Fibroblast of pulmonary artery (primary cell): ENCODE measurements at regions not wholly inside any gene's neighbourhood (a gene's known extent, or its start where the extent isn't known, plus 50 kb on each side); places are given as distances from the start of the nearest gene placed in this dataset.

Experiments used
- DNase-seq: peaks from one replicate; pipeline ENCODE4 v3.0.0-alpha.2; 2010; ENCODE audit warnings: low read depth
- H3K4me3 ChIP-seq: replicated peaks from 2 replicates; pipeline ENCODE4 v1.5.1; 2011; ENCODE audit warnings: low read depth, mild to moderate bottlenecking, control low read depth, low read length, moderate library complexity
- TF ChIP-seq, protein P1 (sequence below): IDR thresholded peaks from 2 replicates; pipeline ENCODE4 v1.5.1; 2011; ENCODE audit warnings: mild to moderate bottlenecking, control low read depth, low read length, inconsistent platforms; ENCODE audit errors: missing control alignments

DNA sequence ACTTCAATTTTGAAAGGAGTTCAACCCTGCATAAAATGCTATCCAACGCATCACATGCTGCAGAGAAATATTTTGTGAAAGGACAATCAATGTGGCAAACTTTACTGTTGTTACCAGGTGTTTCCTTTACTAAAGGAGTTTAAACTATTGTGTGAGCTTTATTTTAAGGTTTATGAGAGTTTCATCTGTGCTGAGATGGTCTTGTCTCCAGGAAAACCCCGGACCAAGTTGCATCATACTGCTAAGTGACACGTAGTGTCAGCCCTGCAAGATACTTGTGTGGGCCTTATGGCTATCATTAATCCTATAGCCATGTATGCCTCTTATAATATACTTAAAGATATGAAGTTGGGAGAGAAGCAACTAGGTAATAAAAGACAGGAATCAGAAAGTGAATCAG lies 94.5 kb upstream of the EPHA6 start:
- no peak overlapping the region for H3K4me3 ChIP-seq
- no peak for DNase-seq
- TF ChIP-seq, protein P1, sequence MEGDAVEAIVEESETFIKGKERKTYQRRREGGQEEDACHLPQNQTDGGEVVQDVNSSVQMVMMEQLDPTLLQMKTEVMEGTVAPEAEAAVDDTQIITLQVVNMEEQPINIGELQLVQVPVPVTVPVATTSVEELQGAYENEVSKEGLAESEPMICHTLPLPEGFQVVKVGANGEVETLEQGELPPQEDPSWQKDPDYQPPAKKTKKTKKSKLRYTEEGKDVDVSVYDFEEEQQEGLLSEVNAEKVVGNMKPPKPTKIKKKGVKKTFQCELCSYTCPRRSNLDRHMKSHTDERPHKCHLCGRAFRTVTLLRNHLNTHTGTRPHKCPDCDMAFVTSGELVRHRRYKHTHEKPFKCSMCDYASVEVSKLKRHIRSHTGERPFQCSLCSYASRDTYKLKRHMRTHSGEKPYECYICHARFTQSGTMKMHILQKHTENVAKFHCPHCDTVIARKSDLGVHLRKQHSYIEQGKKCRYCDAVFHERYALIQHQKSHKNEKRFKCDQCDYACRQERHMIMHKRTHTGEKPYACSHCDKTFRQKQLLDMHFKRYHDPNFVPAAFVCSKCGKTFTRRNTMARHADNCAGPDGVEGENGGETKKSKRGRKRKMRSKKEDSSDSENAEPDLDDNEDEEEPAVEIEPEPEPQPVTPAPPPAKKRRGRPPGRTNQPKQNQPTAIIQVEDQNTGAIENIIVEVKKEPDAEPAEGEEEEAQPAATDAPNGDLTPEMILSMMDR = no peak

DNA sequence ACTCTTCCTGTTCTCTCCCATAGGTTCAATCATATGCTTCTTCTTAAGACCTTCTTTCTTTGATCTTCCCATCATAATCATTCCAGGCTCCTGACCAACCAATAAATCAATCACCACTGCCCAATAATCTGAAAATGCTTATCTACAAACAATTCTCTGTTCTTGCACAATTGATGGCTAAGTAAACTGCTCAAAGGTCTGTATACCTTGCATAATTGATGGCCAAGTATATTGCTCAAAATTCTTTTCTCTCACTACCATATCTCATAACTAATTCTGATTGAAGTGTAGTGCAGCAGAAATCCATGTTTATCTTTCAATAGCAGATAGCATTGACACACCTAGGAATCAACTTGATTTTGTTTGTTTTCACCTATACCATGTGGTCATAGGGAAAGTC lies 83.4 kb upstream of the EPHA6 start:
- TF ChIP-seq, protein P1 = no peak
- H3K4me3 ChIP-seq = no peak overlapping the region
- DNase-seq = no peak

GRCh38 chr3:96734273-96735009 lies 80.0 kb upstream of the EPHA6 start:
- TF ChIP-seq, protein P1 = no peak

DNA sequence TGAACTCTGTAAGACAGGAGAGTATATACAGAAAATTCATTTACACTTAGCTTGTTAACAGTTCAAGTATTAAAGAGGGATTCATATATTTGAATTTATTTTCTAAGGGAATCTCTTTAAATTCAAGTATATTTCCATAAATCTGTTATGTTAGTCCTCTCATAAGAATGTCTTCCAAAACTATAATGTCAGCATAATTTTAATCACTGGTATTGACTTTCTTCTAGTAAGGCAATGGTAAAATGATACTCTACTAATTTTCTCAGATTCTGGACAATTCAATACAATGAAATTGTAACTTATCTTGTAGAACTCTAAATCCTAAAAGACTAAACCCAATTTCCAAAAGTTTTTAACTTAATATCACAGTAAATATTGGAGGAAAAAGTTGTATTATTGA lies 66.3 kb upstream of the EPHA6 start:
- TF ChIP-seq, protein P1 = no peak
- no peak overlapping the region for H3K4me3 ChIP-seq
- DNase-seq = no peak

More at GRCh38 chr3:96734273-96735009, 80.0 kb upstream of the EPHA6 start:
- H3K4me3 ChIP-seq = no peak overlapping the region
- no peak for DNase-seq

DNA sequence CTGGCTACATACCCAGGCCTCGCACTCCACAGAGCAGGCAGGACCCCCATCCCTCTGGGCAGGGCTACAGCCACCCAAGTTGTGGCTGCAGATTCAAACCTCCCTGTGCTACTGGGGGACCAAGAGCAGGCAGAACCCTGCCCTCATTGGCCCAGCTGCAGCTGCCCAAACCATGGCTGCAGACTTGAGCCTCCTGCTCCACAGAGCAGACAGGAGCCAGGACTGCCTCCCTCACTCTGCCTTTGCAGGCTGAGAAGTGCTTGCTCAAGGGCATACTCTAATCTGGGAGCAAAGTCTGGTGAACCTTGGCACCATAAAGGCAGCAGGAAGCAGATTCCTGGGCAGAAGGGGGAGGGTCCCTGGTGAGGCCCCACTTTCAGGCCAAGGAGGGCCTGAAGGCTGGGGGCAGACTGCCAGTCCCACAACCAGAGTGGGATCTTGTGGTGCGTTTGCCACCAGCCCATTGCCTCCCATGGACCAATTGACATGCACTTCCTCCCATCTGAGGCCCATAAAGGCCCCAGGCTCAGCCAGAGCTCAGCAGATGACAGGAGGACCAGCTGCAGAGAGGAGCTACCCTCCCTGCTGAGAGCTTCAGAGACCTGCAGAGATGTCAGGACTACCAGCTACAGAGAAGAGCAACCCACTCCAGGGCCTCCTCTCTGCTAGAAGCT lies 64.2 kb upstream of the EPHA6 start:
- TF ChIP-seq, protein P1 = no peak

DNA sequence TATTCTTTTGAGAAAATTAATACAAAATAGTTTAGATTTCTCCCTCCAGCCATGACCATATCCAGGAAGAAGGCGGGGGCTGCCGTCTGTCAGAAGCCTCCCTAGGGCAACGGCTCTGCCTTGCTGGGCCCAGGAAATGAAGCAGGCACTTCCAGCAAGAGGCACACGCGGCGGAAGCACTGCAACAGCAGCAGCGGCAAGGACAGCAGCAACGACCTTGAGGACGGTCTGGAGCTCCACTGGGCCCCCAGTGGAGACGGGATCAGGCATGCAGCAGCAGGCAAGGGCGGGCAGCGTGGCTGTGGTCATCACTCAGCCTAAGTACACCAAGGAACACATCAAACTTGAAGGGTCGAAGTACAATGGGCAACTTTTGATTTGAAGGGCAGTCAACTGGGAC lies 61.3 kb upstream of the EPHA6 start:
- TF ChIP-seq, protein P1 = no peak
- DNase-seq = no peak
- no peak overlapping the region for H3K4me3 ChIP-seq

More for the DNA sequence above, 64.2 kb upstream of the EPHA6 start:
- no peak for DNase-seq
- no peak overlapping the region for H3K4me3 ChIP-seq
